HG03439 (cell line): ENCODE measurements at regions not wholly inside any gene's neighbourhood (a gene's known extent, or its start where the extent isn't known, plus 50 kb on each side); places are given as distances from the start of the nearest gene placed in this dataset.

Experiments
- ATAC-seq: cut with Tn5 transposase; IDR thresholded peaks from one replicate; pipeline ENCODE4 v1.9.1; 2021; ENCODE audit warnings: mild to moderate bottlenecking, moderate library complexity; ENCODE audit not compliant: unreplicated experiment

GRCh38 chr5:152978141-152978835 lies 512.2 kb upstream of the GRIA1 start:
- no peak for ATAC-seq

DNA sequence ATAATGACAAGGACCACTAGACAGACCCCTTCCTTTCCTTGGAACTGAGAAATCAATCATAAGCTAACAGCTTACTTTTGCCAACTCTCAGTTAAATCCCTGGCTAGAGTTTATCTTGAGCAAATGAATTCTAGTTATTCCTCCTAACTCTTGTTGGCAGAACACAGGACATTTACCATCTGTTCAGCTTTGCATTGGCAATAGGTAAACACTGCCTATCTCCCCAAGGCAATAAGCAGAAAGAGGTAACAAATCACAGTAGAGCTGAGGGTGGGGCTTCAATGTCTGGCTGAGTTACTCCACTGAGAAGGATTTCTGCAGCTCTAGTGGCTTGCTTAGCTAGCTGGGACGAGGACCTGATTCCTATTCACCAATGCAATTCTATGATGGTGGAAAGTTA lies 503.3 kb upstream of the GRIA1 start:
- ATAC-seq, result no peak

- ATAC-seq, result no peak
Measured at GRCh38 chr5:152990217-152990616, 500.3 kb upstream of the GRIA1 start.

DNA sequence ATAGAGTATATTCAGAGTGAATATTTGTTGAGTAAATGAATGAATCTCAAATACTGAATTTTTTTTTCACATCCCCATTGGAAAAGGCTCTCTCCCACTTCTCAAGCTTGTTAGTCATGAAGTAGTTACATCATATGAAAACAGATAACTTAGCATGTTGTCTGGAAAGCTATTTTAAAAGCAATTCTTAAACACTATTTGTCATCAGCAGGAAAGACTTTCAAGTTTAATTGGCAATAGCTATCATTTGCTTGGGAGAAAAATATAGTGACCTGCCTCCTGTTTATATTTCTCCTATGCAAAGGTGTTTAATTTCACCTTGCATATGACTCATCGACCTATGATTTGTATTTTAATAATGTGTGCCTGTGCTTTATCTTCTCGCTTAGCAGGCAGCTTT lies 499.8 kb upstream of the GRIA1 start:
- ATAC-seq, result no peak

- no peak for ATAC-seq
Measured at GRCh38 chr5:152994033-152994680, 496.3 kb upstream of the GRIA1 start.

GRCh38 chr5:152995214-152995725 lies 495.2 kb upstream of the GRIA1 start:
- no peak for ATAC-seq

GRCh38 chr5:153005711-153006110 lies 484.8 kb upstream of the GRIA1 start:
- no peak for ATAC-seq

DNA sequence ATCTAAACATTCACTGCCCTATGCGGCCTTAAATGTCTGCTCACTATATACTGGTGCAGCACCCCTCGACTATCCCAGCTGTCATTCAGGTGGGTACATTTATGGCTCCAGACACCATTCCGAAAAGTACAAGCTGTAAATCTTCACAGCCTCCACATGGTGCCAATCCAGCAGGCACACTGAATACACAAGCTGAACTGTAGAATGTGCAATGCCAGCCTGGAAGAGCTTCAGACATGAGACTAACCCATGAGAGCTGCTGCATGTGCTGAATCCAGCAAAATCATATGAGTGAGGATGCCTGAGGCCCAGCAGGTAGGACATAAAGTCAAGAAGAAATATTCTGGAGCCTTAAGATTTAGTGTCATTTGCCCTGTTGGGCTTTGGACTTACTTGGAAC lies 483.8 kb upstream of the GRIA1 start:
- no peak for ATAC-seq

- no peak for ATAC-seq
Measured at GRCh38 chr5:153014194-153014593, 476.3 kb upstream of the GRIA1 start.

DNA sequence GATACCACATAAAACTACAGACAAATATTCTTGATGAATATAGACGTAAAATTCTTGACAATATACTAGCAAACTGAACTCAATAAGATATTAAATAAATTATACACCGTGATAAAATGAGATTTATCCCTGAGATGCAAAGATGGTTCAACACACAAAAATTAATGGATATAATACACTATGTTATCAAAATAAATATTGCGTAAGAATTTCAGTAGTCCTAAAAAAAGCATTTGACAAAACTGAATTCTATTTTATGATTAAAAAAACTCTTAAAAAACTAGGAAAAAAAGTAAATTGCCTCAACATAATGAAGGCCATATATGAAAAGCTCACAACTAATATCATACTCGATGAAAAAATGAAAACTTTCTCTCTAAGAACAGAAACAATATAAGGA lies 472.3 kb upstream of the GRIA1 start:
- ATAC-seq, result no peak

- no peak for ATAC-seq
Measured at GRCh38 chr5:153030755-153031725, 459.4 kb upstream of the GRIA1 start.

GRCh38 chr5:153039501-153039900 lies 451.0 kb upstream of the GRIA1 start:
- no peak for ATAC-seq

DNA sequence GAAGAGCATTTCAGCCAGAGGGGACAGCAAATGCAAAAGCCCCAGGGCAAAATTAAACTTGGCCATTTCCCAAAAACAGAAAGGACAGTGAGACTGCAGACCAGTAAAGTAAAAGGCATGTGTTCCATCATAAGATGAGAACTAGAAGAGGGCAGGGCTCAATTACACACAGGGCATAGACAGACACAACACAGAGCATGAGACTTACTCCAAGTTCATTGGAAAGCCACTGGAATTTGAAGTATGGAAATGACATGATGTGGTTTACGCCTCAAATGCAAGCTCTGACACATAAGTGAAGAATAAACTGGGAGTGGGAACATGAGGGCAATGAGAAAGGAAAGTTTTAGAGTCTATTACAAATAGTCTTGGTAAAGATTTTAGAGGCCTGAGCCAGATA lies 446.6 kb upstream of the GRIA1 start:
- no peak for ATAC-seq

DNA sequence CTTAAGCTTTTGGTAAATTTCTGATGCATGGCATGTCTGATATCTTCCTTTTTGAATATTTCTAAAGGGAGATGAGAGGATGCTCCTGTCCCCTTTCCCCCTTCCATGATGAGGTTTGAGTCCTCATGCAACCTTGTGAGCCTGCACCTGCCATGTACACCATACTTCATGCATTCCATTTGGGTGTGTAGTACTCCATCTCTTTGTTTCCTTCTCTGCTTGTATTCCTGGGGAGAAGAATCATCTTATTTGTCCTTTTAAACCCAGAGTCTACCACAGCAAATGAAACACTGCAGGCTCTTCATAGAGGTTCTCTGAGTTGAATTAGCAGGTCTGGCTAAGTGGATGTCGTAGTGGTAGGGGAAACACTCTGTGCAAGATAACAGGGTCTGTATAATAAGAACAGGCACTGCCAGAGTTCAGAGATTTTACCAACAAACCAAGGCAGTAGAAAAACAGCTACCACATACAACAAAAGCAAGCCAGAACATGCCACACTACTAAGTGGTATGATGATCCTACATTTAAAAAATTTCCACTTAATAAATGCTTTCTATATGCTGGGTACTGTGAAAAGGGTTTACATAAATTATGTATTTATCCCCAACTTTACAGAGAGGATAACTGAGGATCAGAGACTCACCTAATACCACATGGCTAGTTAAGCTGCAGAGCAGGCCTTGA lies 439.8 kb upstream of the GRIA1 start:
- ATAC-seq, result no peak

DNA sequence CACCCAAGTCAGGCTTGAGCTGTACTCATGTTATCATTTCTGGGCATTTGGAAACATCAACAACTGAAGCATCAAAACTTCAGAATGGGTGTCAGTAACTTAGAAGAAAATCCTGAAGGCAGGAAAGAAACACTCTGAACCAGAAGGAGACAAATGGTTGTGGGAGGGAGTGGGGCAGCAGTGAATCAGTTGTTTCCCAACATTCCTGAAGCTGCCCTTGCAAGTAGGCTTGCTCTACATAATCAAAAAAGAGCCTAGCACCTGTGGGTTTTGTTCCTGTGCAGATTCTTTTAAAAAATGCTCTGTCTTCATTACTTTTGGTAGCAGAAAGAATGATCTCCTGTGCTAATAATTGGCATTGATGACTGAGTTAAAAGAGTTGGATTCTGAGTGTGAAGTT lies 424.2 kb upstream of the GRIA1 start:
- no peak for ATAC-seq

GRCh38 chr5:153067869-153068268 lies 422.6 kb upstream of the GRIA1 start:
- ATAC-seq, result no peak

DNA sequence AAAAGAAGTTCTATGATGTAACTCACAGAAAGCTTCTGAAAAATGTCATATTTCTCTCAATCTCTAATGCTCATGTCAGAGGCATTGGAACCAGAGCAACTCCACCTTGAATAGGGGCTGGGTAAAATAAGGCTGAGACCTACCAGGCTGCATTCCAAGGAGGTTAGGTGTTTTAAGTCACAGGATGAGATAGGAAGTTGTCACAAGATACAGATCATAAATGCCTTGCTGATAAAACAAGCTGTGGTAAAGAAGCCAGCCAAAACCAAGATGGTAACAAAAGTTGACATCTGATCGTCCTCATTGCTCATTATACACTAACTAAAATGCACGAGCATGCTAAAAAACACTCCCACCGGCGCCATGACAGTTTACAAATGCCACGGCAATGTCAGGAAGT lies 411.1 kb upstream of the GRIA1 start:
- ATAC-seq, result no peak

- ATAC-seq, result no peak
Measured at GRCh38 chr5:153080940-153081339, 409.5 kb upstream of the GRIA1 start.

- no peak for ATAC-seq
Measured at GRCh38 chr5:153081385-153081784, 409.1 kb upstream of the GRIA1 start.

DNA sequence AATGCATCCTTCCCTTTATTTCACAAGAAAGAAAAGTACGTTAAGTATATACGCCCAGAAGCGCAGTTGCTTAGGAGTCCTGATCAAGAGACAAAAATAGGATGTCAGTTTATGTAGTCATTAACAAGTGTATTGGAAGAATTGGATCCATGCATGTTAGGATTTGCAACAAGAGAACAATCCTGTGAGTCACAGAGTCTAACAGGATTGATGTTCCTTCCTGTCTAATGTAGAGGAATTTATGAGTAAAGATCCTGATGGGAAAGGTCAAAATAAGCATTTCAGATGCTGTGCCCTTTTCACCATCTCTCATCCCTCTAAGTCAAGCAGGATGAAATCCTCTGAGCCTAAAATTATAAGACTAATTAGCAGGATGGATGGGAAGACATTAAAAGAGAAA lies 406.0 kb upstream of the GRIA1 start:
- no peak for ATAC-seq

- no peak for ATAC-seq
Measured at GRCh38 chr5:153086486-153086885, 404.0 kb upstream of the GRIA1 start.
